ENCODE measurements at regions not wholly inside any gene's neighbourhood (a gene's known extent, or its start where the extent isn't known, plus 50 kb on each side); places are given as distances from the start of the nearest gene placed in this dataset.

- Histone ChIP-seq H3K9me3 (ENCODE audit: control insufficient read depth, insufficient read depth, low read length) (no peaks in the 10 kb centered on the region; the same call in 1 of the 2 replicates), H3K27ac (ENCODE audit: low read depth, low read length) (no peak overlapping the region)
Measured at GRCh38 chr21:29233611-29234540, 64.8 kb upstream of the BACH1 start.

GRCh38 chr21:29235714-29236197, 63.0 kb upstream of the BACH1 start:
- ChIA-PET CTCF (interaction anchor here (1.0 kb wide), 1 partner anchor 72 kb away, joined by 3 read pairs; no protein-coding TSS in a partner anchor), POLR2A (no interaction called here)
- H3K4me3 ChIP-seq (ENCODE audit: low read depth, low read length): no peak overlapping the region
- no peaks in the 10 kb centered on the region for H3K27me3 ChIP-seq (ENCODE audit: control insufficient read depth, insufficient read depth, low read length)
- no peak for DNase-seq (ENCODE audit: low read depth, low spot score)
- no peaks in the 10 kb centered on the region; the same call in 1 of the 2 replicates for H3K9me3 ChIP-seq (ENCODE audit: control insufficient read depth, insufficient read depth, low read length)
- no peak overlapping the region for H3K27ac ChIP-seq (ENCODE audit: low read depth, low read length)
- no peak for TF ChIP-seq CTCF (IDR thresholded peaks at IDR 0.05; ENCODE audit: low read depth, low read length)

More at GRCh38 chr21:29233611-29234540, 64.8 kb upstream of the BACH1 start:
- no peak for DNase-seq (ENCODE audit: low read depth, low spot score)
- ChIA-PET POLR2A (no interaction called here), CTCF (interaction anchor here (1.0 kb wide), 1 partner anchor 14 kb away, joined by 3 read pairs; no protein-coding TSS in a partner anchor)
- TF ChIP-seq CTCF (IDR thresholded peaks at IDR 0.05; ENCODE audit: low read depth, low read length): no peak
- Histone ChIP-seq H3K27me3 (ENCODE audit: control insufficient read depth, insufficient read depth, low read length) (no peaks in the 10 kb centered on the region), H3K4me3 (ENCODE audit: low read depth, low read length) (no peak overlapping the region)

- no peak overlapping the region for H3K27ac ChIP-seq (ENCODE audit: low read depth, low read length)
- no peaks in the 10 kb centered on the region; the same call in 1 of the 2 replicates for H3K9me3 ChIP-seq (ENCODE audit: control insufficient read depth, insufficient read depth, low read length)
- ChIA-PET POLR2A (no interaction called here), CTCF (interaction anchor here (1.0 kb wide), 1 partner anchor 72 kb away, joined by 3 read pairs; no protein-coding TSS in a partner anchor)
- no peak for DNase-seq (ENCODE audit: low read depth, low spot score)
- no peak for TF ChIP-seq CTCF (IDR thresholded peaks at IDR 0.05; ENCODE audit: low read depth, low read length)
- no peaks in the 10 kb centered on the region for H3K27me3 ChIP-seq (ENCODE audit: control insufficient read depth, insufficient read depth, low read length)
- no peak overlapping the region for H3K4me3 ChIP-seq (ENCODE audit: low read depth, low read length)
Measured at GRCh38 chr21:29236201-29236600, 62.5 kb upstream of the BACH1 start.

- no peak for DNase-seq (ENCODE audit: low read depth, low spot score)
- no peak for TF ChIP-seq CTCF (IDR thresholded peaks at IDR 0.05; ENCODE audit: low read depth, low read length)
- Histone ChIP-seq H3K9me3 (ENCODE audit: control insufficient read depth, insufficient read depth, low read length) (no peaks in the 10 kb centered on the region; the same call in 1 of the 2 replicates), H3K27ac (ENCODE audit: low read depth, low read length) (no peak overlapping the region), H3K4me3 (ENCODE audit: low read depth, low read length) (no peak overlapping the region), H3K27me3 (ENCODE audit: control insufficient read depth, insufficient read depth, low read length) (no peaks in the 10 kb centered on the region)
- POLR2A ChIA-PET: interaction anchor here (1.3 kb wide), 1 partner anchor 61 kb away, joined by 3 read pairs; the partner anchor contains the start of gene BACH1
- CTCF ChIA-PET: interaction anchor here (0.8 kb wide), 1 partner anchor 12 kb away, joined by 3 read pairs; no protein-coding TSS in a partner anchor
Measured at GRCh38 chr21:29237110-29238052, 61.3 kb upstream of the BACH1 start.
